Hepatocyte (in vitro differentiated cells): ENCODE measurements at regions not wholly inside any gene's neighbourhood (a gene's known extent, or its start where the extent isn't known, plus 50 kb on each side); places are given as distances from the start of the nearest gene placed in this dataset.

Source experiments
- CTCF ChIP-seq: fragments of 200-600 bp; sonication (generic); IDR thresholded peaks from 2 replicates; pipeline ENCODE4 v1.5.1; 2016; ENCODE audit warnings: antibody characterized with exemption, mild to moderate bottlenecking; ENCODE audit not compliant: poor library complexity
- EZH2 ChIP-seq: fragments of 200-600 bp; sonication (generic); IDR thresholded peaks from 2 replicates; pipeline ENCODE4 v1.6.1; 2016; ENCODE audit warnings: antibody characterized with exemption, mild to moderate bottlenecking, borderline replicate concordance
- EZH2phosphoT487 ChIP-seq: fragments of 200-600 bp; sonication (generic); IDR thresholded peaks from one replicate; pipeline ENCODE4 v1.6.1; 2018; ENCODE audit warnings: antibody characterized with exemption, mild to moderate bottlenecking, low read depth, moderate library complexity; ENCODE audit not compliant: unreplicated experiment, severe bottlenecking

GRCh38 chr21:24910591-24910990, 696.7 kb downstream of the MRPL39 start:
- TF ChIP-seq EZH2 (no peak), CTCF (no peak), EZH2phosphoT487 (no peak)
